ENCODE measurements at regions not wholly inside any gene's neighbourhood (a gene's known extent, or its start where the extent isn't known, plus 50 kb on each side); places are given as distances from the start of the nearest gene placed in this dataset.

- POLR2A ChIA-PET: no interaction called here
- no peak for DNase-seq (ENCODE audit: low read depth, low spot score)
- no peak overlapping the region for H3K4me3 ChIP-seq (ENCODE audit: low read depth, low read length)
- no peak for TF ChIP-seq CTCF (IDR thresholded peaks at IDR 0.05; ENCODE audit: insufficient read depth, low read length, missing control alignments)
- CTCF ChIA-PET: no interaction called here
Observed at GRCh38 chr1:187883356-187883755, 1054.6 kb downstream of the PLA2G4A start.

- TF ChIP-seq CTCF (IDR thresholded peaks at IDR 0.05; ENCODE audit: insufficient read depth, low read length, missing control alignments): no peak
- H3K4me3 ChIP-seq (ENCODE audit: low read depth, low read length): no peak overlapping the region
- POLR2A ChIA-PET: no interaction called here
- CTCF ChIA-PET: no interaction called here
- no peak for DNase-seq (ENCODE audit: low read depth, low spot score)
Observed at GRCh38 chr1:187891993-187892682, 1063.4 kb downstream of the PLA2G4A start.

GRCh38 chr1:187892683-187893039 lies 1063.9 kb downstream of the PLA2G4A start:
- no peak for TF ChIP-seq CTCF (IDR thresholded peaks at IDR 0.05; ENCODE audit: insufficient read depth, low read length, missing control alignments)
- no peak for DNase-seq (ENCODE audit: low read depth, low spot score)
- ChIA-PET POLR2A (no interaction called here), CTCF (no interaction called here)
- H3K4me3 ChIP-seq (ENCODE audit: low read depth, low read length): no peak overlapping the region

- ChIA-PET POLR2A (no interaction called here), CTCF (no interaction called here)
- H3K4me3 ChIP-seq (ENCODE audit: low read depth, low read length): no peak overlapping the region
- DNase-seq (ENCODE audit: low read depth, low spot score): no peak
- no peak for TF ChIP-seq CTCF (IDR thresholded peaks at IDR 0.05; ENCODE audit: insufficient read depth, low read length, missing control alignments)
Observed at GRCh38 chr1:187893471-187893870, 1064.7 kb downstream of the PLA2G4A start.

- no peak for TF ChIP-seq CTCF (IDR thresholded peaks at IDR 0.05; ENCODE audit: insufficient read depth, low read length, missing control alignments)
Observed at GRCh38 chr1:187894349-187894748, 1065.6 kb downstream of the PLA2G4A start.

GRCh38 chr1:187903223-187903622 lies 1074.5 kb downstream of the PLA2G4A start:
- no peak overlapping the region for H3K4me3 ChIP-seq (ENCODE audit: low read depth, low read length)
- POLR2A ChIA-PET: no interaction called here
- no peak for DNase-seq (ENCODE audit: low read depth, low spot score)
- CTCF ChIA-PET: no interaction called here
- no peak for TF ChIP-seq CTCF (IDR thresholded peaks at IDR 0.05; ENCODE audit: insufficient read depth, low read length, missing control alignments)

More at GRCh38 chr1:187894349-187894748, 1065.6 kb downstream of the PLA2G4A start:
- no peak overlapping the region for H3K4me3 ChIP-seq (ENCODE audit: low read depth, low read length)
- ChIA-PET POLR2A (no interaction called here), CTCF (no interaction called here)
- no peak for DNase-seq (ENCODE audit: low read depth, low spot score)
